Ovary (tissue), 7 donors: ENCODE measurements at regions not wholly inside any gene's neighbourhood (a gene's known extent, or its start where the extent isn't known, plus 50 kb on each side); places are given as distances from the start of the nearest gene placed in this dataset.

ENCODE experiments used
- DNase-seq, 5 donors: peaks; one replicate each; pipeline ENCODE4 v3.0.0-alpha.2; 2019 to 2020
- H3K27ac ChIP-seq, 2 donors: fragments of 200-600 bp; one replicate each; pipeline versions ENCODE4 v1.5.1 to v1.8.0; 2019 to 2022
- H3K27me3 ChIP-seq: fragments of 200-600 bp; one replicate; pipeline ENCODE4 v1.8.0; 2022
- H3K36me3 ChIP-seq: fragments of 200-600 bp; sonication (generic); one replicate; pipeline ENCODE4 v1.5.1; 2019
- H3K4me1 ChIP-seq: one replicate; pipeline ENCODE4 v1.8.1; 2013; ENCODE audit warnings: mild to moderate bottlenecking, moderate library complexity; ENCODE audit not compliant: insufficient read depth
- H3K4me3 ChIP-seq: fragments of 200-600 bp; sonication (generic); one replicate; pipeline ENCODE4 v1.5.1; 2017
- H3K9me3 ChIP-seq, 2 donors: fragments of 200-600 bp in 1 of 2; sonication (generic) in 1 of 2; one replicate each; pipeline versions ENCODE4 v1.5.1 to v1.8.1; 2013 to 2019; ENCODE audit warnings: mild to moderate bottlenecking in 1 of 2, moderate library complexity in 1 of 2
- EP300 ChIP-seq: sonication (generic); formaldehyde crosslinking; IDR thresholded peaks from one replicate; pipeline ENCODE4 v1.6.1; 2017; ENCODE audit warnings: antibody characterized with exemption
- POLR2A ChIP-seq: fragments of 450-650 bp; IDR thresholded peaks from one replicate; pipeline ENCODE4 v1.6.1; 2017; ENCODE audit warnings: antibody characterized with exemption, mild to moderate bottlenecking, moderate library complexity
- whole genome bisulfite sequencing, 3 donors: extraction: QIAGEN DNeasy Blood & Tissue Kit in 1 of 3; methylation state at CpG; one replicate each; pipeline versions ENCODE4 v1.1.5 to v1.1.7; 2013 to 2017; 5-methylcytosine and 5-hydroxymethylcytosine counted together
- intact Hi-C, 4 donors: fragments of 100-400 bp; cut with DNase I; formaldehyde crosslinking; loops; one replicate each; pipeline versions ENCODE4 v1.11.0 to v1.15.1; 2022 to 2023
- TF ChIP-seq, protein P1 (sequence below), 3 donors: fragments of 450-650 bp in 2 of 3; fragments of 200-600 bp in 1 of 3; IDR thresholded peaks; one replicate each; pipeline versions ENCODE4 v1.5.1 to v1.8.0; 2016 to 2022; ENCODE audit warnings: antibody characterized with exemption in 3 of 3, mild to moderate bottlenecking in 1 of 3
- donor health status: DM: no; HTN: no; CAD: no; lungs with moderate emphysema.
- donor health status: DM: no; HTN: no; CAD: no.
- donor health status: Bipolar disorder and iron deficiency.
- donor health status: DM: no; HTN: no; CAD: no.
- donor health status: DM: yes; HTN: yes; CAD: no.

DNA sequence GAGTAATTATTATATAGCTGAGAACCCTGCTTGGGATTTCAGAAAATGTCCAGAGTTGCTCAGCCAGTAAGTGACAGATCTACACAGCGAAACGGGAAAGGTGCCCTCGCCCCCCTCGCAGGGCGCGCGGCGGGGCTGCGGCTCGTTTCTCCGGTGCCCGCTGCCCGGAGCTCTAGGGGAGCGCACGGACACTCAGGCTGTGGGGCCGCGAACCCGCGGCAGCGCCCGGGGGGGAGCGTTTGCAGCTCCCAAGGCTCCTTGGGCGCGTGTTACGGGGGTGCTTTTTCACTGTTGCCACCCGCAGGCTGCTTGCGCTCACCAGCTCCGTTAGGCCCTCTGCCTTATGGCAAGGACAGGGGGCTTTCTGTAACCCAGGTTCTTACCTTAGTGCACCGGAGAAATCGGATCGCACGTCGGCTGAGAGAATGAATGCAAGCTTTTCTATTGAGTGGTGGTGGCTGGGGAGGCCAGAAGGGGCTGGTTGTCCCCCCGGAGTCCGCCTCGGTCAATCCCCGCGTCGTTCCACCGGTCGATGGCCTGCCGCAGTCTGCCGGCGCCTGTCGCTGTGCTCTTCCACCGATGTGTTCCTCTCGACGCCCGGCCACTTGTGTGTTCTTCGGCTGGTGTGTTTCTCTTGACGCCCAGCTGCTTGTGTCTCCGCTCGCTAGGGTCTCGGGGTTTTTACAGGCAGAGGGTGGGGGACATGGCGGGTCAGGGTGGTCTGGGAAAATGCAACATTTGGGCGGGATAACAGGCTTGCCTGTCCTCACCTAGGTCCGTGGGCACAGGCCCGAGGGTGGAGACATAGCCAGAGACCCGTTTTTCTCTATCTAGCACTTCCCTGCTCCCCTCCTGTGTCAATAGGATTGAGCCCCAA lies 758.8 kb upstream of the DDX18 start:
- Histone ChIP-seq H3K9me3 (peaks cover 0 to 5% of the 10 kb centered on the region in 2 donors), H3K27ac (no peak overlapping the region), H3K27me3 (no peaks in the 10 kb centered on the region), H3K36me3 (no peaks in the 10 kb centered on the region), H3K4me3 (no peak overlapping the region), H3K4me1 (no peaks in the 10 kb centered on the region)
- intact Hi-C loops, result no loop called here
- 82 to 91% (median 89%) methylated on average over 58 to 59 of the region's 59 CpGs for WGBS, 3 donors
- no peak for DNase-seq
- TF ChIP-seq EP300, result no peak
- TF ChIP-seq, protein P1, sequence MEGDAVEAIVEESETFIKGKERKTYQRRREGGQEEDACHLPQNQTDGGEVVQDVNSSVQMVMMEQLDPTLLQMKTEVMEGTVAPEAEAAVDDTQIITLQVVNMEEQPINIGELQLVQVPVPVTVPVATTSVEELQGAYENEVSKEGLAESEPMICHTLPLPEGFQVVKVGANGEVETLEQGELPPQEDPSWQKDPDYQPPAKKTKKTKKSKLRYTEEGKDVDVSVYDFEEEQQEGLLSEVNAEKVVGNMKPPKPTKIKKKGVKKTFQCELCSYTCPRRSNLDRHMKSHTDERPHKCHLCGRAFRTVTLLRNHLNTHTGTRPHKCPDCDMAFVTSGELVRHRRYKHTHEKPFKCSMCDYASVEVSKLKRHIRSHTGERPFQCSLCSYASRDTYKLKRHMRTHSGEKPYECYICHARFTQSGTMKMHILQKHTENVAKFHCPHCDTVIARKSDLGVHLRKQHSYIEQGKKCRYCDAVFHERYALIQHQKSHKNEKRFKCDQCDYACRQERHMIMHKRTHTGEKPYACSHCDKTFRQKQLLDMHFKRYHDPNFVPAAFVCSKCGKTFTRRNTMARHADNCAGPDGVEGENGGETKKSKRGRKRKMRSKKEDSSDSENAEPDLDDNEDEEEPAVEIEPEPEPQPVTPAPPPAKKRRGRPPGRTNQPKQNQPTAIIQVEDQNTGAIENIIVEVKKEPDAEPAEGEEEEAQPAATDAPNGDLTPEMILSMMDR (IDR thresholded peaks at IDR 0.05), result no peak
- no peak for TF ChIP-seq POLR2A

DNA sequence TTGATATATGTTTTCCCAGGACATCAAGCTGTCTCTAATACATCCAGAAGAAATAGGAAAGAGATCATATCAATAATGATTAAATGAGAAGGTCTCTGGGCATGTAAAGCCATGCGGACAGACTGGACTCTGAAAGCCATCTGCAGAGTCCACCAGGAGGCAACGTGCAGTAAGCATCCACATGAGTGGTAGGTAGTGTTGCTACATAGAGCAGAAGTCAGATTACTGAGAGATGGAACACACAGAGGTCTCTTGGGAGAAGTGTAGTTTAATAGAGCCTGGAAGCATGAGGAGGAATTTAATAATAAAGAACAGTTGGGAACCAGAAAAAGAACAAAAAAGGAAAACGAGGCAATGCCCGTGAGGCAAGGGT lies 758.1 kb upstream of the DDX18 start:
- Histone ChIP-seq H3K36me3 (no peaks in the 10 kb centered on the region), H3K27me3 (no peaks in the 10 kb centered on the region), H3K9me3 (peaks cover 0 to 5% of the 10 kb centered on the region in 2 donors), H3K27ac (no peak overlapping the region), H3K4me3 (no peak overlapping the region), H3K4me1 (no peaks in the 10 kb centered on the region)
- TF ChIP-seq EP300 (no peak), POLR2A (no peak)
- TF ChIP-seq, protein P1 (IDR thresholded peaks at IDR 0.05), result no peak
- 82 to 93% (median 85%) methylated on average over 4 of the region's 4 CpGs for WGBS, 3 donors
- no peak for DNase-seq
- intact Hi-C loops, result no loop called here

DNA sequence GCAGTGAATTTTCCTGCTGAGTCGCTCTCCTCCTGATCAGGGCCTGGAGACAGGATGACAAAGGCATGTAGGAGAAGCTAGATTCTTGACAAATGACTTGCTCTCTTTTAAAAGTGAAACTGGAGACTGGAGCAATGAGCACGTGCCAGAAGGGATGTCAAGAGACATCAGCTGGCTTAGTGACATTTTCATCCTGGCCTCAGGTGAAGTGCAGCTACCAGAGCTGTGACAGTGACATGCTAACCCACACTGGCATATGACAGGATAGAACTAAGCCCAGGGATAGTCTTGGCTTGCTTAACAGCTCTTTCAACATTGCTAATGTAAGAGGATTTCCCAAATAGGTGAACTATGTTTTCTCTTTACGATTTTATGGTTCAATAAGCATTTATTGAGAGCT lies 757.5 kb upstream of the DDX18 start:
- 45 to 60% (median 49%) methylated on average over 3 of the region's 3 CpGs for WGBS, 3 donors
- TF ChIP-seq EP300, result no peak
- TF ChIP-seq, protein P1 (IDR thresholded peaks at IDR 0.05), result no peak
- TF ChIP-seq POLR2A, result no peak
- intact Hi-C loops, result no loop called here
- Histone ChIP-seq H3K9me3 (peaks cover 0 to 5% of the 10 kb centered on the region in 2 donors), H3K4me1 (no peaks in the 10 kb centered on the region), H3K4me3 (no peak overlapping the region), H3K27me3 (no peaks in the 10 kb centered on the region), H3K36me3 (no peaks in the 10 kb centered on the region), H3K27ac (no peak overlapping the region)
- no peak for DNase-seq

DNA sequence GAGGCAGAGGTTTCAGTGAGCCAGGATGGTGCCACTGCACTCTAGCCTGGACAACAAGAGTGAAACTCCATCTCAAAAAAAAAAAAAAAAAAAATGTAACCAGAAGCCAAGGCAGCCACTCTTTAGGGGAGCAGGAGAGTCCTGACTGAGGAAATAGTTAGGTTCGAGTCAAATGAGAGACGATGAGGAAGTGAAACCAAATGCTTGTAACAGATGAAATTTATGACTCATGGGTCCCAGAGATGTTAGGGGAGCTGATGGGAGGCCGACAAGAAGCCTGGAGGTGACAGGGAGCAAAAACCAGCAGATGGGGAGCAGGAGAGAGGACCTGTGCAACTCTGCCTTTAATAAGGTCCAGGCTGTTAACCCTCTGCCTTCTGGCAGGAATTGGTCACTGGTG lies 756.1 kb upstream of the DDX18 start:
- H3K27ac ChIP-seq, result no peak overlapping the region
- DNase-seq, result no peak
- no peaks in the 10 kb centered on the region for H3K27me3 ChIP-seq
- peaks cover 0 to 5% of the 10 kb centered on the region in 2 donors for H3K9me3 ChIP-seq
- WGBS, 3 donors, result 51 to 64% (median 57%) methylated on average over 3 of the region's 3 CpGs
- no peak overlapping the region for H3K4me3 ChIP-seq
- TF ChIP-seq EP300, result no peak
- TF ChIP-seq POLR2A, result no peak
- no peaks in the 10 kb centered on the region for H3K36me3 ChIP-seq
- no peaks in the 10 kb centered on the region for H3K4me1 ChIP-seq
- intact Hi-C loops, result no loop called here

DNA sequence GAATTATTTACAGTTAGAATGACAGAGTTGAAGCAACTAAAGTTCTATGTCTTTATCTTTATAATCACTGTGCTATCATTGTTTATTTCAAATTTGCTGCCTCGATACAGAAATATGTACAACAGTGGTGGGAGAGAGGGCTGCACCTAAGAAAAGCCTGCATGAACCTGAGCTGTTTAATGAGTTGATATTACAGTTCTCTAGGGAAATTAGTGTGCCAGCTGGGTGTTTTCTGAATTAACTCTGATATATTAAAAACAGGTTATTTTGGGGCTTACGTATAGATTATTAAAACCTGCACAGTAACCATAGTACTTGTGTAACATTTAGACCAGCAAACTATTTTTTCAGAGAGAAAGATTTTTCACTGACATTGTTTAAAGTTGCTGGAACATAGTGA lies 750.5 kb upstream of the DDX18 start:
- WGBS, 3 donors, result 31 to 70% (median 50%) methylated on average over 2 of the region's 2 CpGs

More for the DNA sequence above, 750.5 kb upstream of the DDX18 start:
- no peaks in the 10 kb centered on the region for H3K9me3 ChIP-seq
- no peak for DNase-seq
- H3K4me3 ChIP-seq, result no peak overlapping the region
- intact Hi-C loops, result no loop called here
- no peaks in the 10 kb centered on the region for H3K4me1 ChIP-seq
- TF ChIP-seq EP300 (no peak), POLR2A (no peak)
- TF ChIP-seq, protein P1 (IDR thresholded peaks at IDR 0.05), result no peak
- no peaks in the 10 kb centered on the region for H3K36me3 ChIP-seq
- no peaks in the 10 kb centered on the region for H3K27me3 ChIP-seq
- no peak overlapping the region for H3K27ac ChIP-seq
